ENCODE measurements at regions not wholly inside any gene's neighbourhood (a gene's known extent, or its start where the extent isn't known, plus 50 kb on each side); places are given as distances from the start of the nearest gene placed in this dataset.

- intact Hi-C loops (cut with DNase I), result no loop called here
Measured at GRCh38 chr9:23573800-23574199, 252.2 kb downstream of the ELAVL2 start.

DNA sequence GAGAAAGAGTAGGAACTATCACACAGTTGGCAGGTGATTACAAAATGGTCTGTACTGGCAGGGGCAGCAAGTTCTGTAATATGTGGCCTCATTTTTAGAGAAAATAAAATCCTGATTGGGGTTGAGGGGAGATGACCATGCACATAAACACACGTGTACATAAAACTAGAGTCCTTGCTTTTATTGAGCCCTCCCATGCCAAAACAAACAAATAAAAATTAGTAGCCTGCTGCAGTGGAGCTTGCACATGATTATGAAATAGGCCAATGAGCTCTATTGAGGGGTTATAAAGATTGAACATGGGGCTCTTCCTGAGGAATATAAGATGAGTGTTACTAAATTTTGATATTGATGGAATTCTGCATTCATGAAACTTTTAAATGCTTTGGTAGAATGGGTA, 248.4 kb downstream of the ELAVL2 start:
- no peak for TF ChIP-seq POLR2A (IDR thresholded peaks at IDR 0.05)
- TF ChIP-seq, protein P1, sequence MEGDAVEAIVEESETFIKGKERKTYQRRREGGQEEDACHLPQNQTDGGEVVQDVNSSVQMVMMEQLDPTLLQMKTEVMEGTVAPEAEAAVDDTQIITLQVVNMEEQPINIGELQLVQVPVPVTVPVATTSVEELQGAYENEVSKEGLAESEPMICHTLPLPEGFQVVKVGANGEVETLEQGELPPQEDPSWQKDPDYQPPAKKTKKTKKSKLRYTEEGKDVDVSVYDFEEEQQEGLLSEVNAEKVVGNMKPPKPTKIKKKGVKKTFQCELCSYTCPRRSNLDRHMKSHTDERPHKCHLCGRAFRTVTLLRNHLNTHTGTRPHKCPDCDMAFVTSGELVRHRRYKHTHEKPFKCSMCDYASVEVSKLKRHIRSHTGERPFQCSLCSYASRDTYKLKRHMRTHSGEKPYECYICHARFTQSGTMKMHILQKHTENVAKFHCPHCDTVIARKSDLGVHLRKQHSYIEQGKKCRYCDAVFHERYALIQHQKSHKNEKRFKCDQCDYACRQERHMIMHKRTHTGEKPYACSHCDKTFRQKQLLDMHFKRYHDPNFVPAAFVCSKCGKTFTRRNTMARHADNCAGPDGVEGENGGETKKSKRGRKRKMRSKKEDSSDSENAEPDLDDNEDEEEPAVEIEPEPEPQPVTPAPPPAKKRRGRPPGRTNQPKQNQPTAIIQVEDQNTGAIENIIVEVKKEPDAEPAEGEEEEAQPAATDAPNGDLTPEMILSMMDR (IDR thresholded peaks at IDR 0.05), result no peak
- no peaks in the 10 kb centered on the region for H3K36me3 ChIP-seq
- no peak for DNase-seq
- H3K9me3 ChIP-seq, result no peaks in the 10 kb centered on the region
- no peak overlapping the region for H3K4me3 ChIP-seq
- intact Hi-C loops (cut with DNase I), result no loop called here
- no peaks in the 10 kb centered on the region for H3K4me1 ChIP-seq
- no peaks in the 10 kb centered on the region for H3K27me3 ChIP-seq
- WGBS, 2 donors, result 32 to 43% methylated on average over 1 of the region's 1 CpG
- H3K27ac ChIP-seq, result no peak overlapping the region

More at GRCh38 chr9:23573800-23574199, 252.2 kb downstream of the ELAVL2 start:
- Histone ChIP-seq H3K4me1 (no peaks in the 10 kb centered on the region), H3K4me3 (no peak overlapping the region), H3K27me3 (no peaks in the 10 kb centered on the region), H3K9me3 (no peaks in the 10 kb centered on the region), H3K36me3 (no peaks in the 10 kb centered on the region), H3K27ac (no peak overlapping the region)
- TF ChIP-seq, protein P1 (IDR thresholded peaks at IDR 0.05), result no peak
- TF ChIP-seq POLR2A (IDR thresholded peaks at IDR 0.05), result no peak
- DNase-seq, result no peak

DNA sequence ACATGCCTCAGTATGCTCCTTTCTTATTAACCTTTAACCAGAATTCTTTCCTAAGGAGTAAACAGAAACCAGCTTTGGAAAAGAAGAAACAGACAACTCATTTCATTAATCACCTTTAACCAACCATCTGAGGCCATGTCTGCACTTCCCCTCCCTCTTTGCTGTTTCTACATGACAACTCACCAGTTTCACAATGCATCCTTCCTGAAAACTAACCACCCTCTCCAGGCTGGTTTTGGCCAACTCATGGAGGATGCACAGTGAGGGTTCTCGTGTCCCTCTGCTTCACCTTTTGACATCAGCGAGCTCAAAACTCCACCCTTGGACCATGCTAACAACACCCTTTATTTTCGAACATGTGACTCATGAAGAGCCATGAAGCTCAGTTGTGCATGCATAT, 244.1 kb downstream of the ELAVL2 start:
- no peak overlapping the region for H3K4me3 ChIP-seq
- no peak for TF ChIP-seq POLR2A (IDR thresholded peaks at IDR 0.05)
- TF ChIP-seq, protein P1 (IDR thresholded peaks at IDR 0.05), result no peak
- no peaks in the 10 kb centered on the region for H3K9me3 ChIP-seq
- no peak overlapping the region for H3K27ac ChIP-seq
- intact Hi-C loops (cut with DNase I), result no loop called here
- no peak for DNase-seq
- H3K36me3 ChIP-seq, result no peaks in the 10 kb centered on the region
- 46 to 62% methylated on average over 3 of the region's 3 CpGs for whole genome bisulfite sequencing, 2 donors
- no peaks in the 10 kb centered on the region for H3K27me3 ChIP-seq
- H3K4me1 ChIP-seq, result peaks cover 0 to 1% (median 0%) of the 10 kb centered on the region in 3 donors

DNA sequence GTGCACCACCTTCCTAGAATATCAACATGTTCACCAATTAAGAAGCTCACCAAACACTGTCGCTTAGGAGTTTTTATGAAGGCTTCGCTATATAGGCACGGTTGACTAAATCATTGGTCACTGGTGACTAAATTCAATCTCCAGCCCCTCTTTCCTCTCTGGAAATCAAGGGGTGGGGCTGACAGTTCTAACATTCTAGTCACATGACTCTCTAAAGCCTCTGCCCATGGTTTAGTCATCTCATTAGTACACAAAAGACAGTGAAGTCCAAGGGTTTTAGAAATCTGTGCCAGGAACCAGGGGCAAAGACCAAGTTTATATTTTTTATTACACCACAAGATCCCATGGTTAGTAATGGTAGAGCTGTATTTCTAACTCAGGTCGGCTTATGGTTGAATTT, 243.2 kb downstream of the ELAVL2 start:
- 72 to 94% methylated on average over 4 of the region's 4 CpGs for WGBS, 2 donors

DNA sequence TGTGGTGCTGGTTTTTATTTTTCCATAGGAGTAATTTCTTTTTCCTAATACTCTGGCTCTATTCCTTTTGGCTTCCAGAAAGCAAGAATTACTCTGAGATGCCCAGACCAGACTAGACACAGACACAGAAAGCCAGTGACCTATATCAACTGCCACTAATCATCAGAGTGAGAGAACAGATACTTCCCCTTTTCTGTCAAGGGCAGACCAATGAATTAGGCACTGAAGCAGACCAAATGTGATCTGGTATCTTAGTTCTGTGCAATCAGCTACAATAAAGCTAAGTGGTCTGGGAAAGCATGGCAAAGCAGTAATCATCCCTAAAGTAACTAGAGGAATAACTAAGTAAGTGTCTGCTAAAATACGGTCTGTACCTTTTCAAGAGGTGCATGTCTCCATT, 239.1 kb downstream of the ELAVL2 start:
- H3K27ac ChIP-seq, result no peak overlapping the region
- intact Hi-C loops (cut with DNase I), result no loop called here
- H3K9me3 ChIP-seq, result no peaks in the 10 kb centered on the region
- WGBS, 2 donors, result 93 to 100% methylated on average over 1 of the region's 1 CpG
- TF ChIP-seq, protein P1 (IDR thresholded peaks at IDR 0.05), result no peak
- no peak for TF ChIP-seq POLR2A (IDR thresholded peaks at IDR 0.05)
- H3K27me3 ChIP-seq, result no peaks in the 10 kb centered on the region
- no peak overlapping the region for H3K4me3 ChIP-seq
- DNase-seq, result no peak
- peaks cover 0 to 27% (median 0%) of the 10 kb centered on the region in 3 donors for H3K4me1 ChIP-seq
- no peaks in the 10 kb centered on the region for H3K36me3 ChIP-seq

More for the DNA sequence above, 243.2 kb downstream of the ELAVL2 start:
- intact Hi-C loops (cut with DNase I), result no loop called here
- Histone ChIP-seq H3K4me3 (no peak overlapping the region), H3K36me3 (no peaks in the 10 kb centered on the region), H3K27me3 (no peaks in the 10 kb centered on the region), H3K27ac (peak overlapping the region in 2 of 4 donors; percentile 29 to 46), H3K4me1 (peaks cover 0 to 10% (median 0%) of the 10 kb centered on the region in 3 donors), H3K9me3 (no peaks in the 10 kb centered on the region)
- TF ChIP-seq, protein P1 (IDR thresholded peaks at IDR 0.05), result no peak
- TF ChIP-seq POLR2A (IDR thresholded peaks at IDR 0.05), result no peak
- no peak for DNase-seq
